HG03280 (cell line): ENCODE measurements at regions not wholly inside any gene's neighbourhood (a gene's known extent, or its start where the extent isn't known, plus 50 kb on each side); places are given as distances from the start of the nearest gene placed in this dataset.

Experiments
- ATAC-seq: cut with Tn5 transposase; IDR thresholded peaks from one replicate; pipeline ENCODE4 v1.9.1; 2021; ENCODE audit warnings: mild to moderate bottlenecking, moderate library complexity; ENCODE audit not compliant: unreplicated experiment

GRCh38 chr2:14358774-14359173 is 273.7 kb upstream of the LRATD1 start:
- ATAC-seq, result no peak

- ATAC-seq, result no peak
Observed at GRCh38 chr2:14363137-14363536, 269.4 kb upstream of the LRATD1 start.

DNA sequence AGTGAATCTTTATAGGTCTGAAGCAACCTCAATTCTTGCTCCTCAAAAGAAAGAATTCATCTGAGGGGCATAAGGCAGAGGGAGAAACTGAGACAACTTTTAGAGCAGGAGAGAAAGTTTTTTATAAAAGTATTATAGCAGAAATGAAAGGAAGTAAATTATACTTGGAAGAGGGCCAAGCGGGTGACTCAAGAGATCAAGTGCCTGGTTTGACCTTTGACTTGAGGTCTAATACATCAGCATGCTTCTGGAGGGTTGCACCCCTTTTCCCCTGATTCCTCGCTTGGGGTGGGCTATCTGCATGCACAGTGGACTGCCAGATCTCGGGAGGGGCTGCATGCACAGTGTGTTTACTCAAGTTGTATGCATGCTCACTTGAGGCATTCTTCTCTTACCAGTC is 268.5 kb upstream of the LRATD1 start:
- no peak for ATAC-seq

- ATAC-seq, result no peak
Observed at GRCh38 chr2:14364471-14364870, 268.0 kb upstream of the LRATD1 start.

DNA sequence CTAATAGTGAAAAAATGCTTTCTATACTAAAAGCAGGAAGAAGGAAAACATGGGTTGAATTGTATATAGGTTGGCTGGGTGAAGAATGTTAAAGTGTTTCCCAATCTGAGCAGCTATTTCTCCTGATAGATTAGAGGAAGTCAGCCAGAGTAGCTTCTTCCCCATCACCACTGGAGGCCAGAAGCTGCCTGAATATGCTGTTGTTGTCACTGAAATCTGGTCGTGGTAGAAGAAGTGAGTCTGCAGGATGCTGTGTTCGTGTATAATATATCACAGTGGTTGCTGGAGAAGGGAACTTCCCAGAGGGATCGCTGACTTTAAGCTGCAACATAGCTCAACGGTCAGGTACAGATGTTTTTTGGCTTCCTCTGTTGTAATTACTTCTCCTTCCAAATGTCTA is 247.5 kb upstream of the LRATD1 start:
- no peak for ATAC-seq

DNA sequence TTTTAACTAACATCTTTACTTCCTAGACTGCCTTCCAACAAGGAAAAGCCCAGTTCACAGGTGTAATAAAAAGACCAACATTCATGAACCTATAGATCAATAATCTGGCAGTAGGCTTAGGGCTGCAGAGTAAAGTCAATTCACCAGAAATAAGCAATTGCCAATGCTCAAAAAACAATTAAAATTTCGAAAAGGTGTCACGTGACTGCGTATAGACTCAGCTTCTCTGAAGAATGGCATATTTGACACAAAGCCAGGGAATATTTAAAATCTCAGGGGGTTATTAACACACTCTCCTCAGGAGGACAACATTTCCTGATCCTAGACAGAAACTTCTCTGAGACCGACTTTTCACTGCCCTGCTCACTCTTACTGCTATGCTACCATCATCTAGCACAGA is 245.2 kb upstream of the LRATD1 start:
- ATAC-seq, result no peak

DNA sequence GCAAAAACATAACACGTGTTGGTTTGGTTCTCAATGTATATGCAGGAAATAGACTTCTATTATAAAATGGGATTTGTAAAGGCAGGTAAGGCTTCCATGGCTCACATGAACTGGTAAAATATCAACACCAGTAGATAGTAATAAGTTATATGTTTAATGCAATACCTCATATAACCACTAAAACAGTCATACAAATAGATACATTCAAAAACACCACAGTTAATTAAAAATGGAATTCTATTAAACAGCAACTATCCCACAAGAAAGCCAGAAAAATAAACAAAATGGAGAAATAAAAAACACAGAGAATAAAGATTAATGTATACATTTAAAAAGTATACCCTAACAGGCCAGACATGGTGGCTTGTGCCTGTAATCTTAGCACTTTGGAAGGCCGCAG is 243.8 kb upstream of the LRATD1 start:
- no peak for ATAC-seq

GRCh38 chr2:14396533-14397083 is 235.9 kb upstream of the LRATD1 start:
- ATAC-seq, result no peak

DNA sequence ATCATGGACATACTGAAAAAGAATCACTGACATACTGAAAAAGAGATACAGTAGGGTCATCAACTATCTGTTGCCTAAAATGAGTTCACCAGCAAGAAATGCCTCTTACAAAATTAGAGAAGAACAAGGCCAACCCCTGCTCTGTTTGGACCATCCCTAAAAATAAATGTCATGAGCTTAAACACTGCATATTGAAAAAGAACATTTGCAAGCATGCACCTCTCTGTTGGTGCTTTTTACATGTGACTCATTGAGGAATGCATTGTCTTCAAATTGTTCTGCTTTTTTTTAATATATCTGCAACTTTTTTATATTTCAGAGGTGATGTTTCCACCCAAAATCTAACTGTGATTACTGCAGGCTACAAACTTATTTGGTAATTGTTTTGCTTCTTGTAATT is 233.9 kb upstream of the LRATD1 start:
- ATAC-seq, result no peak

DNA sequence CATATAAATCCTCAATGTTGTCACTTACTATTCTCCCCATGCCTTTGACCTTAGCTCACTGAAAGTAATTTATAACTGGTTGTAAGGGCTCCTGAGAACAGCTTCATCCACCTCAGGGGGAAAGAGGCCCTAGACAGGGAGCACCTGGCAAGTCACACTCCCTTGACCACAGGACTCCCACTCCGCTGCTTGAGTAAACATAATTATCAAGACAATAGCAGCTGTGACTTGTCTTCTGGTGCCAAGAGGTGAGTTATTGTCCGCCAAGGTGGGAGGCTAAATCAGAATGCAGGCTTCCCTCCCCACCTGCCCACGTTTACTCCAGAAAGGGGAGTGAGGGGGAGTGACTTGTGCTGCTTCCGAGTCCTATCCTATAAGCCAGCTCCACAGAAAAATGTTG is 230.6 kb upstream of the LRATD1 start:
- ATAC-seq, result no peak

DNA sequence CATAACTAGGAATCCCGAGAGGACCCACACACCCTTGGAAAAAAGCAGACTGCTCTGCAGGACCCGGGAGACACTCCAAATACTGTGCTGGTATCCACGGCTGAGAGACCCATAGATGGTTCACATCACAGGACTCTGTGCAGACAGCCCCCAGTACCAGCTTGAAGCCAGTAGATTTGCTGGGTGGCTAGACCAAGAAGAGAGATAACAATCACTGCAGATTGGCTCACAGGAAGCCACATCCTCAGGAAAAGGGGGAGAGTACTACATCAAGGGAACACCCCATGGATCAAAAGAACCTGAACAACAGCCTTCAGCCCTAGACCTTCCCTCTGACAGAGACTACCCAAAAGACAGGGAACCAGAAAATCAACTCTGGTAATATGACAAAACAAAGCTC is 223.8 kb upstream of the LRATD1 start:
- ATAC-seq, result no peak

GRCh38 chr2:14417551-14417950 is 215.0 kb upstream of the LRATD1 start:
- no peak for ATAC-seq

DNA sequence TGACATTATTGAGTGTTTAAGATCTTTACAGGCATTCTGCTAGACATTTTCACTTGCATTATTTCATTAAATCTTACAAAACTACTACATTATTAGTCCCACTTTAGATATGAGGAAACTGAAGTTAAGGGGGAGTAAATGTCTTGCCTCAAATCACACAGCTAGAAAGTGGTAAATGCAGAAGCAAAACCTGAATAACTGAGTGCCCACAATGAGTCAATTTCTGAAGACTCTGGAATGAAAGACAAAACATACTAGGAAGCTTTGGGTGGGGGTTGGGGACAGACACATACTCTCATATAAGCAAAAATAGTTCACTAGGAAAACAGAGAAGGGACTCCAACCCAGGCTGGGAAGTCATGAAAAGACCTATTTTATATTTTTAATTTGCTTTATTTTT is 214.4 kb upstream of the LRATD1 start:
- no peak for ATAC-seq

DNA sequence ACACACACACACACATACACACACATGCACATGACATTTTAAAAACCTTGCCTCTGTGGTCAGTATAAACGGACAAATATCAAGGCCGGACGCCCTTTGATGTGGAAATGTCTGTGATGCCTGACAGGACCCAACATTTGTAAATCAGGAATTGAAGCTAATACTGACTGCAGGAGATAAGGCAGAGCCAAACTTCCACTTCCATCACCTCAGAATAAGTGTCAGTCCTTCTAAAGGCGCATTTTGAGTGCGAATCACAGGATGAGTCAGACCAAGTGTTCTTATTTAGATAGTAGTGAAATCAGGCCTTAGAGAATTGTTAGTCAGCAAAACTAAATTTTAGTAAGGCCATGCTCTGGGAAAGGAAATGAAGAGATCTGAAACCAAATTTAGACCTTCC is 211.7 kb upstream of the LRATD1 start:
- ATAC-seq, result no peak

- ATAC-seq, result no peak
Observed at GRCh38 chr2:14422426-14422825, 210.1 kb upstream of the LRATD1 start.

DNA sequence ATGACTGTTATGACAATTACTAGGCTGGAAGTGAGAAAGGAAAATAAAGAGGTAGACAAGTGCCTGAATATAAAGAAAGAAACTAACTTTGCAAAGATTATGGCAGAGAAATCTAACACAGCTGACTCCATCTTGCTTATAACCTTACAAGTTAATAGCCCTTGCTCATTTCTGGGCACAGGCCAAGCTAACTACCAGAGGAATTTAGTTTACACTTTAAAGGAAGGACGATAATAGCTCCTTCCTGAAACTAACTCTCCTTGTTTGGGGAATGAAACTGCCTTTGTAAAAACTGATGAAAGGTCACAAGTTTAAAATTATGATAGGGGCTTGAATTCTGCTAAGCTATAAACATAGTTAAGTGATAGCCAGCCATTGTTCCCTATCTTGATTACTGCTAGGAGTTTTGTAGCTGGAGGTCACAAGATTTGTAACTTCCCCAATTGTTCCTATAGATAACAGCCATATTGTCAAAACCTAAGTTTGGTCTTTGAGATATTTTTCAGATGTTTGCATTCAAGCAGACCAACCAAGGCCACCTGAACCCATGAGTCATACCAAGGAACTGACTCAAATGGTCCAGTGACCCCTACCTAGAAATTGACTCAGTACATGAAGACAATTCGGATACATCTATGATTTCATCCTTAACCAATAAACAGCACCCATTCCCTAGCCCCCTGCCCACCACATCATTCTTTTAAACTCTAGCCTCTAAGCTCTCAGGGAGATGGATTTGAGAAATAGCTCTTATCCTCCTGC is 209.2 kb upstream of the LRATD1 start:
- no peak for ATAC-seq

- ATAC-seq, result no peak
Observed at GRCh38 chr2:14424478-14425390, 207.8 kb upstream of the LRATD1 start.

- no peak for ATAC-seq
Observed at GRCh38 chr2:14425869-14426268, 206.6 kb upstream of the LRATD1 start.

- ATAC-seq, result no peak
Observed at GRCh38 chr2:14428056-14428455, 204.5 kb upstream of the LRATD1 start.

GRCh38 chr2:14433946-14434495 is 198.5 kb upstream of the LRATD1 start:
- ATAC-seq, result no peak

GRCh38 chr2:14445670-14446069 is 186.8 kb upstream of the LRATD1 start:
- no peak for ATAC-seq

- no peak for ATAC-seq
Observed at GRCh38 chr2:14448340-14448739, 184.2 kb upstream of the LRATD1 start.
